ENCODE measurements at regions not wholly inside any gene's neighbourhood (a gene's known extent, or its start where the extent isn't known, plus 50 kb on each side); places are given as distances from the start of the nearest gene placed in this dataset.

DNA sequence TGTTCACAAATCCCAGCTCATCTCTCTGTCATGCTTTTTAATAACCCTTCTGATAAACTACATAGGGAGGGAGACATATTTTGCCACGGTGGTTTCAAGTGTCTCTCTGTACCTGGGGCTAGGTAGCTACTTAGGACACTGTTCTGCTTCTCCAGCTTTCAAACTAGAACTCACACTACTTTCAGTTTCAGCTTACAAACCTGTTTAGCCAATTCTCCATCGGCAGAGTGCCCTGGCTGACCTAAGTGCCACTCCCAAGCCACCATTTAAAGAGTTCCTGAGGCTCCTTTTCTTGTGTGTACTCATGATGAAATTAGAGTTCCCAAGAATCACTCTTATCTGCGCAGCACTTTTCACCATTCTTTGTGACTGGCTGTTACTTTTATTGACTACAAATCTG is 899.2 kb downstream of the FAT4 start:
- TF ChIP-seq YY1 (IDR thresholded peaks at IDR 0.05; ENCODE audit: insufficient read depth, insufficient read length) (no peak), SUZ12 (IDR thresholded peaks at IDR 0.05; ENCODE audit: extremely low read depth, insufficient read depth, insufficient read length) (no peak), ZNF274 (IDR thresholded peaks at IDR 0.05; ENCODE audit: low read depth, low read length) (no peak)
- H3K4me3 ChIP-seq (ENCODE audit: insufficient read length, low read depth) = no peak overlapping the region

DNA sequence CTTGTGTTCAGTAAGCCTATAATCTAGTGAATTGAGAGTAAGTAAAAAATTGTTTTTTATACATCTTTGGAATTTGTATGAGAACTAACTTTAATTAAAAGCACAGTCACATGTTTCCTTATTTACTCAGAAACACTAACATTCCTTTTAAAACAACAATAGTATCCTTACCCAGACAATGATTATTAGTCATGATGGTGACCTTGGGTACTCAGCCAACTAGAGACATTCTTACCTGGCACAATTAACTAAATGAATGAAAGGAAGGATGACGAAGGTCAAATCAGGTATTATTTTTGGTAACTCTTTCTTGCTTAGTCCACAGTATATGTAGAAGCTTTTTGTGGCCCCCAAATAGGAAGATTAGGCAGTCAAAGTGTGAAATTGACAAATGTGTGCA is 901.0 kb downstream of the FAT4 start:
- Histone ChIP-seq H3K4me1 (ENCODE audit: insufficient read depth, insufficient read length) (no peaks in the 10 kb centered on the region), H3K9me3 (ENCODE audit: insufficient read depth, low read length) (no peaks in the 10 kb centered on the region), H3K27me3 (ENCODE audit: insufficient read depth, insufficient read length) (no peaks in the 10 kb centered on the region), H3K9ac (ENCODE audit: insufficient read length, low read depth) (no peak overlapping the region), H3K36me3 (ENCODE audit: insufficient read depth, insufficient read length, low read length) (no peaks in the 10 kb centered on the region), H3K4me3 (ENCODE audit: insufficient read length, low read depth) (no peak overlapping the region)
- TF ChIP-seq ZNF274 (IDR thresholded peaks at IDR 0.05; ENCODE audit: low read depth, low read length) (no peak), YY1 (IDR thresholded peaks at IDR 0.05; ENCODE audit: insufficient read depth, insufficient read length) (no peak), SUZ12 (IDR thresholded peaks at IDR 0.05; ENCODE audit: extremely low read depth, insufficient read depth, insufficient read length) (no peak)
- no peak for DNase-seq (ENCODE audit: low read depth, low spot score)

More for the DNA sequence above, 899.2 kb downstream of the FAT4 start:
- Histone ChIP-seq H3K9me3 (ENCODE audit: insufficient read depth, low read length) (no peaks in the 10 kb centered on the region), H3K4me1 (ENCODE audit: insufficient read depth, insufficient read length) (no peaks in the 10 kb centered on the region), H3K27me3 (ENCODE audit: insufficient read depth, insufficient read length) (no peaks in the 10 kb centered on the region), H3K36me3 (ENCODE audit: insufficient read depth, insufficient read length, low read length) (no peaks in the 10 kb centered on the region), H3K9ac (ENCODE audit: insufficient read length, low read depth) (no peak overlapping the region)
- DNase-seq (ENCODE audit: low read depth, low spot score) = no peak

DNA sequence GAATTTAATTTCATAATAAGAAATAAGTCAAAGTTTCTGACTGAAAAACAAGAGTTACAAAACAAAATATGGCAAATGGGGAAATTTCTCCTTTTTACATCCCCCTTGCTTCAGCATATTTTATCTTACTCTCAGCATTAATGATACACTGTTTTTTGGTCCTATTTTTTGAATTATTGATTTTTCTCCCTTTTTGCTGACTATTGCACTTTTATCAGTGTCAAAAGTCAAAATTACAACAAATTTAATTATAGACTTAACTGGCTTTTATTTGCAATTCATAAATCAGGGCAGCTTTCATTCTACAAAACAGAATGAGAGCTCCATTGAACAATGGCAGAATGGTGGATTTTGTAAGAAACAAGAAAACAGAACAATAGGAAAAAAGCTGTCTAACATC is 901.9 kb downstream of the FAT4 start:
- no peaks in the 10 kb centered on the region for H3K4me1 ChIP-seq (ENCODE audit: insufficient read depth, insufficient read length)
- no peaks in the 10 kb centered on the region for H3K9me3 ChIP-seq (ENCODE audit: insufficient read depth, low read length)
- TF ChIP-seq SUZ12 (IDR thresholded peaks at IDR 0.05; ENCODE audit: extremely low read depth, insufficient read depth, insufficient read length) = no peak
- TF ChIP-seq ZNF274 (IDR thresholded peaks at IDR 0.05; ENCODE audit: low read depth, low read length) = no peak
- TF ChIP-seq YY1 (IDR thresholded peaks at IDR 0.05; ENCODE audit: insufficient read depth, insufficient read length) = no peak
- no peak overlapping the region for H3K4me3 ChIP-seq (ENCODE audit: insufficient read length, low read depth)
- DNase-seq (ENCODE audit: low read depth, low spot score) = no peak
- no peaks in the 10 kb centered on the region for H3K36me3 ChIP-seq (ENCODE audit: insufficient read depth, insufficient read length, low read length)
- H3K27me3 ChIP-seq (ENCODE audit: insufficient read depth, insufficient read length) = no peaks in the 10 kb centered on the region
- H3K9ac ChIP-seq (ENCODE audit: insufficient read length, low read depth) = no peak overlapping the region

DNA sequence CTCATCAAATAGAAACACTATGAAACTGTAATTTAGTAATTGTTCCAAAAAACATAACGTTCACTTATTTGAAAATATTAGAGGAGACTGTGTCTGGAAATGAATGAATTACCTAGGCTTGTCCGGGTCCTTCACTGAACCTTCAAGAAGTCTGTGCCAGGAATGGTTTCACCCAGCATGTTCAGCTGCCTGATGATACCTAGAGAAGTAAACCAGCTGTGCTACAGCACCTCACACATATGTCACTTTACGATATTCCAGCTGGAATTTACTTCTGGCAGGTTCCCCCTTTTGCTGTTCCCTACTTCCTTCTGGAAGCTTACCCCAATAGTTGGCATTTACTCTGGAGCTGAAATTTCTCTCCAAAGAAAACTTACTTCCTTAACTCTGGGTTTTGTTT is 906.5 kb downstream of the FAT4 start:
- H3K36me3 ChIP-seq (ENCODE audit: insufficient read depth, insufficient read length, low read length) = no peaks in the 10 kb centered on the region
- no peaks in the 10 kb centered on the region for H3K27me3 ChIP-seq (ENCODE audit: insufficient read depth, insufficient read length)
- H3K4me3 ChIP-seq (ENCODE audit: insufficient read length, low read depth) = no peak overlapping the region
- no peak overlapping the region for H3K9ac ChIP-seq (ENCODE audit: insufficient read length, low read depth)
- no peak for DNase-seq (ENCODE audit: low read depth, low spot score)
- no peaks in the 10 kb centered on the region for H3K4me1 ChIP-seq (ENCODE audit: insufficient read depth, insufficient read length)
- H3K9me3 ChIP-seq (ENCODE audit: insufficient read depth, low read length) = no peaks in the 10 kb centered on the region
- TF ChIP-seq SUZ12 (IDR thresholded peaks at IDR 0.05; ENCODE audit: extremely low read depth, insufficient read depth, insufficient read length) (no peak), YY1 (IDR thresholded peaks at IDR 0.05; ENCODE audit: insufficient read depth, insufficient read length) (no peak), ZNF274 (IDR thresholded peaks at IDR 0.05; ENCODE audit: low read depth, low read length) (no peak)

DNA sequence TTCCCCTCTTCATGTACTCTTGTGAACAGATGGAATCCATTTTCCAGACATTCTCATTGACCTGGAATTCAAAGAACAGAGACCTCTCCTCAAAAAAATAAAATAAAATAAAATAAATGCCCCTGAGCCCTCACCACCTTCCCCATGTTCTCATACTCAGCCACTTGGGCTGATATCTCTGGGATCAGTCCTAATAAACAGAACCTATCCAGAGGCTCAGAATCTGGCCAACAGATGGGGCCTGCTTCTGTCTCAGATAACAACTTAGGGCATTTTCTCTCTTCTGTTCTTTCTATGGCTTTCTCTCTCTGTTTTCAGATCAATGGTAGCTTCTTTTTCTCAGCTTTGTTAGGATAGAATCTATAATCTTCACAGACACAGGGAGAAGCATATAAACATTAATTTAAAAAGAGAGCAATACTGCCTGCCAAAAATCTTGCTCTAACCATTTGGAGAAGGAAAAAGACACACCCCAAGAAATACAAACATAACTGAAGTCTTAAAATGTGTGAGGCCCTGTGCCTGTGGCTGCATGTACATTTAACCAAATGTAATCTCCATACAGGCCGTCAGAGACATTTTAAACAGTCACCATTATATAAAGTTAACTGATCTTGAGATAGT is 907.1 kb downstream of the FAT4 start:
- H3K9me3 ChIP-seq (ENCODE audit: insufficient read depth, low read length) = no peaks in the 10 kb centered on the region
- no peaks in the 10 kb centered on the region for H3K4me1 ChIP-seq (ENCODE audit: insufficient read depth, insufficient read length)
- H3K36me3 ChIP-seq (ENCODE audit: insufficient read depth, insufficient read length, low read length) = no peaks in the 10 kb centered on the region
- H3K4me3 ChIP-seq (ENCODE audit: insufficient read length, low read depth) = no peak overlapping the region
- no peak overlapping the region for H3K9ac ChIP-seq (ENCODE audit: insufficient read length, low read depth)
- no peak for TF ChIP-seq YY1 (IDR thresholded peaks at IDR 0.05; ENCODE audit: insufficient read depth, insufficient read length)
- TF ChIP-seq SUZ12 (IDR thresholded peaks at IDR 0.05; ENCODE audit: extremely low read depth, insufficient read depth, insufficient read length) = no peak
- no peak for TF ChIP-seq ZNF274 (IDR thresholded peaks at IDR 0.05; ENCODE audit: low read depth, low read length)
- no peak for DNase-seq (ENCODE audit: low read depth, low spot score)
- H3K27me3 ChIP-seq (ENCODE audit: insufficient read depth, insufficient read length) = no peaks in the 10 kb centered on the region

DNA sequence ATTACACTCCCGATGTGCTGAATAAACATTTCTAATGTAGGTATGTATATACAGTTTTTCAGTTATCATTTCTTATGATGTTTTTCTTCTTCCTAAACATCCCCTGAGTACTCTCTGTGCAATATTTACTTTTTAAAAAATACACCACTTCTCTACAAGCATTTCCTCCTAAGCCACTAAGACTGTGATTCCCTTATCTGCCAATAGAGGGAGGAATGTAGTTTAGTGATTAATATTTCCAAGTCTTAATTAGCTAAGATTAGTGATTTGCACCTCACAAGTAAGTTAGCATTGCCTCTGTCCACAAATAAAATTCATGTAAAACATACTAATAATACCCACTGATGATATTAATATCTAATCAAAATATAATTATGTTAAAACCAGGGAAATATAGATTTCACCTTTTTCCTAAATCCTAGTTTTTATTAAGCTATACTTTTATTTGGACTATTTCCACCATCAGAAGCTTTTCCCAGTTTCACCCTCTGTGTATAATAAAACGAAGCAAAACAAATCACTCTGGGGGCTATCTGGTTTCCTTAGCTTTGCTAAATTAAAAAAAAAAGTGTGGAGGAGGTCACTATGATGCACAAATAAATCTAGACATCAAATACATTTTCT is 909.1 kb downstream of the FAT4 start:
- no peaks in the 10 kb centered on the region for H3K27me3 ChIP-seq (ENCODE audit: insufficient read depth, insufficient read length)
- no peak for DNase-seq (ENCODE audit: low read depth, low spot score)
- TF ChIP-seq YY1 (IDR thresholded peaks at IDR 0.05; ENCODE audit: insufficient read depth, insufficient read length) = no peak
- TF ChIP-seq SUZ12 (IDR thresholded peaks at IDR 0.05; ENCODE audit: extremely low read depth, insufficient read depth, insufficient read length) = no peak
- TF ChIP-seq ZNF274 (IDR thresholded peaks at IDR 0.05; ENCODE audit: low read depth, low read length) = no peak

DNA sequence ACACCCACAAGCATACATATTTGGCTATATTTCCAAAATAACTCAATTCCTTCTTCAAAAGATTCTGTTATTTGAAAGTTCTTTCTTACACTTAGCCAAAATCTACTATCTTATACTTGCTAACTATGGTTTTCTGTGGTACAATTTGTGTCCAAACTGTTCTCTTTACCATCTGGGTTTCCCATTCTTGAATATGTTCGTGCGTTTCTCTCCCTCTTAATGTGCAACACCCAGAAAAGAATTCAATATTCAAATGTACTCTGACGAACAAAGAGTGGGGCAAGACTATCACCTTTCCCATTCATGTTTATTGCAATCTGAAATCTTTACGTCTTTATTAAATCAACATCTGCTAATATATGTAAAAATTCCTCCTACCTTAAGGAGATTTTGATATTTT is 912.7 kb downstream of the FAT4 start:
- H3K9ac ChIP-seq (ENCODE audit: insufficient read length, low read depth) = no peak overlapping the region
- TF ChIP-seq YY1 (IDR thresholded peaks at IDR 0.05; ENCODE audit: insufficient read depth, insufficient read length) (no peak), SUZ12 (IDR thresholded peaks at IDR 0.05; ENCODE audit: extremely low read depth, insufficient read depth, insufficient read length) (no peak), ZNF274 (IDR thresholded peaks at IDR 0.05; ENCODE audit: low read depth, low read length) (no peak)
- no peaks in the 10 kb centered on the region for H3K27me3 ChIP-seq (ENCODE audit: insufficient read depth, insufficient read length)
- no peaks in the 10 kb centered on the region for H3K9me3 ChIP-seq (ENCODE audit: insufficient read depth, low read length)
- no peak for DNase-seq (ENCODE audit: low read depth, low spot score)
- H3K36me3 ChIP-seq (ENCODE audit: insufficient read depth, insufficient read length, low read length) = no peaks in the 10 kb centered on the region
- H3K4me3 ChIP-seq (ENCODE audit: insufficient read length, low read depth) = no peak overlapping the region
- H3K4me1 ChIP-seq (ENCODE audit: insufficient read depth, insufficient read length) = no peaks in the 10 kb centered on the region

More for the DNA sequence above, 909.1 kb downstream of the FAT4 start:
- H3K9me3 ChIP-seq (ENCODE audit: insufficient read depth, low read length) = no peaks in the 10 kb centered on the region
- H3K4me1 ChIP-seq (ENCODE audit: insufficient read depth, insufficient read length) = no peaks in the 10 kb centered on the region
- no peak overlapping the region for H3K9ac ChIP-seq (ENCODE audit: insufficient read length, low read depth)
- no peak overlapping the region for H3K4me3 ChIP-seq (ENCODE audit: insufficient read length, low read depth)
- no peaks in the 10 kb centered on the region for H3K36me3 ChIP-seq (ENCODE audit: insufficient read depth, insufficient read length, low read length)
